ENCODE measurements at regions not wholly inside any gene's neighbourhood (a gene's known extent, or its start where the extent isn't known, plus 50 kb on each side); places are given as distances from the start of the nearest gene placed in this dataset.
"Not testable (repeated sequence)": the region's sequence is repeated elsewhere in the genome, so short reads cannot be mapped to it uniquely, and the experiment has no call there.

GRCh38 chr1:90348934-90349333 is 354.0 kb downstream of the ZNF326 start:
- peaks cover 13% of the 10 kb centered on the region for H3K36me3 Mint-ChIP-seq
- H3K4me1 Mint-ChIP-seq: no peaks in the 10 kb centered on the region
- CTCF ChIA-PET: no interaction called here
- DNase-seq (ENCODE audit: low spot score) (no peak), ATAC-seq (no peak)
- H3K9me3 Mint-ChIP-seq: peaks cover 22% of the 10 kb centered on the region
- no peaks in the 10 kb centered on the region for H3K27me3 Mint-ChIP-seq (ENCODE audit: low read depth)
- TF ChIP-seq GABPB1 (CRISPR knock-in tag; IDR thresholded peaks at IDR 0.05): no peak
- no peak for TF ChIP-seq FOXJ3 (CRISPR knock-in tag; IDR thresholded peaks at IDR 0.05; ENCODE audit: borderline replicate concordance)
- no peak for TF ChIP-seq RORB (CRISPR knock-in tag; IDR thresholded peaks at IDR 0.05)
- no peak for TF ChIP-seq MXD4 (CRISPR knock-in tag; IDR thresholded peaks at IDR 0.05; ENCODE audit: borderline replicate concordance)
- TF ChIP-seq ZNF232 (CRISPR knock-in tag; IDR thresholded peaks at IDR 0.05): no peak
- TF ChIP-seq, protein P1, sequence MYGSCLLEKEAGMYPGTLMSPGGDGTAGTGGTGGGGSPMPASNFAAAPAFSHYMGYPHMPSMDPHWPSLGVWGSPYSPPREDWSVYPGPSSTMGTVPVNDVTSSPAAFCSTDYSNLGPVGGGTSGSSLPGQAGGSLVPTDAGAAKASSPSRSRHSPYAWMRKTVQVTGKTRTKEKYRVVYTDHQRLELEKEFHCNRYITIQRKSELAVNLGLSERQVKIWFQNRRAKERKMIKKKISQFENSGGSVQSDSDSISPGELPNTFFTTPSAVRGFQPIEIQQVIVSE (CRISPR knock-in tag; IDR thresholded peaks at IDR 0.05; ENCODE audit: borderline replicate concordance): no peak
- no peak overlapping the region for H3K4me3 Mint-ChIP-seq
- no peak overlapping the region for H3K27ac Mint-ChIP-seq
- POLR2A ChIA-PET: no interaction called here

DNA sequence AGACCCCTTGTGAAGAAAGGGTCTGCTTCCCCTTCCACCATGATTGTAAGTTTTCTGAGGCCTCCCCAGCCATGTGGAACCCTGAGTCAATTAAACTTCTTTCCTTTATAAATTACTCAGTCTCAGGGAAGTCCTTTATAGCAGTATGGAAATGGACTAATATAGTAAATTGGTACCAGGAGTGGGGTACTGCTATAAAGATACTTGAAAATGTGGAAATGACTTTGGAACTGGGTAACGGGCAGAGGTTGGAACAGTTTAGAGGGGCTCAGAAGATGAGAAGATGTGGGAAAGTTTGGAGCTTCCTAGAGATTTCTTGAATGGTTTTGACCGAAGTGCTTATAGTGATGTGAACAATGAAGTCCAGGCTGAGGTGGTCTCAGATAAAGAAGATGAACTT is 353.5 kb downstream of the ZNF326 start:
- Mint-ChIP-seq H3K9me3 (peaks cover 22% of the 10 kb centered on the region), H3K36me3 (peaks cover 13% of the 10 kb centered on the region)
- DNase-seq (ENCODE audit: low spot score); H3K27me3 Mint-ChIP-seq (ENCODE audit: low read depth); H3K4me3 Mint-ChIP-seq; H3K4me1 Mint-ChIP-seq; CTCF ChIA-PET; H3K27ac Mint-ChIP-seq; ATAC-seq; POLR2A ChIA-PET: not testable (repeated sequence)

GRCh38 chr1:90347366-90347765 is 352.5 kb downstream of the ZNF326 start:
- TF ChIP-seq ZNF423 (CRISPR knock-in tag; IDR thresholded peaks at IDR 0.05) (no peak), NFE2L1 (CRISPR knock-in tag; IDR thresholded peaks at IDR 0.05) (no peak)
- DNase-seq (ENCODE audit: low spot score) (no peak), ATAC-seq (no peak)
- Mint-ChIP-seq H3K27me3 (ENCODE audit: low read depth) (no peaks in the 10 kb centered on the region), H3K36me3 (peaks cover 13% of the 10 kb centered on the region), H3K27ac (no peak overlapping the region), H3K9me3 (peaks cover 22% of the 10 kb centered on the region), H3K4me1 (no peaks in the 10 kb centered on the region), H3K4me3 (no peak overlapping the region)
- POLR2A ChIA-PET: no interaction called here
- CTCF ChIA-PET: no interaction called here

DNA sequence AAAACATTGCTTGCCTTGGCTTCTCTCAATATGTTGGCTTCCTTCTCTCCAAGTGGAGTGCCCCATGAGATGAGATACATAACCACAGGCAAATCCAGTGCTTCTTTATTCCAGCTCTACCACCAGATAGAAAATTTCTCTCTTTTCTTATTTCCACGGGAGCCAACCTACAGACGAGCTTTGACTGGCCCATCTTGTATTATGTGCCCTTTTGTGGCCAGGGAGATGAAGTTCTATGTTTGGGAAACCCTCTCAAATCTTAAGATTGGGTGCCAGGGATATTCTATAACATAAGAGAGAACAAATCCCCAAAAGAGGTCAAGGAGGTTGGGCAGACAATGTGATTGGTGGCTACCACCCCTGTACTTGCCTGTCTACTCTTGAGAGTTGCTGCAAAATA is 351.8 kb downstream of the ZNF326 start:
- Mint-ChIP-seq H3K27me3 (ENCODE audit: low read depth) (no peaks in the 10 kb centered on the region), H3K4me3 (no peak overlapping the region), H3K36me3 (peaks cover 13% of the 10 kb centered on the region), H3K27ac (no peak overlapping the region), H3K9me3 (peaks cover 22% of the 10 kb centered on the region), H3K4me1 (no peaks in the 10 kb centered on the region)
- POLR2A ChIA-PET: no interaction called here
- DNase-seq (ENCODE audit: low spot score) (no peak), ATAC-seq (no peak)
- CTCF ChIA-PET: no interaction called here
- TF ChIP-seq ERG (CRISPR knock-in tag; IDR thresholded peaks at IDR 0.05) (no peak), CREB1 (CRISPR knock-in tag; IDR thresholded peaks at IDR 0.05) (no peak), TEAD4 (CRISPR knock-in tag; IDR thresholded peaks at IDR 0.05) (no peak), GRHL2 (CRISPR knock-in tag; IDR thresholded peaks at IDR 0.05; ENCODE audit: insufficient replicate concordance, severe bottlenecking) (no peak), NR2C2 (CRISPR knock-in tag; IDR thresholded peaks at IDR 0.05) (no peak), ZBTB21 (CRISPR knock-in tag; IDR thresholded peaks at IDR 0.05; ENCODE audit: borderline replicate concordance) (no peak), RELA (CRISPR knock-in tag; IDR thresholded peaks at IDR 0.05; ENCODE audit: borderline replicate concordance) (no peak), E2F4 (CRISPR knock-in tag; IDR thresholded peaks at IDR 0.05; ENCODE audit: borderline replicate concordance, low read depth) (no peak), JUN (CRISPR knock-in tag; IDR thresholded peaks at IDR 0.05) (no peak), ZNF263 (CRISPR knock-in tag; IDR thresholded peaks at IDR 0.05; ENCODE audit: low read depth) (no peak), FOXP1 (CRISPR knock-in tag; IDR thresholded peaks at IDR 0.05; ENCODE audit: borderline replicate concordance) (no peak), ZSCAN18 (CRISPR knock-in tag; IDR thresholded peaks at IDR 0.05) (no peak), ZNF317 (CRISPR knock-in tag; IDR thresholded peaks at IDR 0.05; ENCODE audit: borderline replicate concordance, low read depth) (no peak)
- TF ChIP-seq, protein P2, sequence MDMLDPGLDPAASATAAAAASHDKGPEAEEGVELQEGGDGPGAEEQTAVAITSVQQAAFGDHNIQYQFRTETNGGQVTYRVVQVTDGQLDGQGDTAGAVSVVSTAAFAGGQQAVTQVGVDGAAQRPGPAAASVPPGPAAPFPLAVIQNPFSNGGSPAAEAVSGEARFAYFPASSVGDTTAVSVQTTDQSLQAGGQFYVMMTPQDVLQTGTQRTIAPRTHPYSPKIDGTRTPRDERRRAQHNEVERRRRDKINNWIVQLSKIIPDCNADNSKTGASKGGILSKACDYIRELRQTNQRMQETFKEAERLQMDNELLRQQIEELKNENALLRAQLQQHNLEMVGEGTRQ (CRISPR knock-in tag; IDR thresholded peaks at IDR 0.05): no peak

Measured in WTC11 (cell line).